Chondrocyte (in vitro differentiated cells): ENCODE measurements at regions not wholly inside any gene's neighbourhood (a gene's known extent, or its start where the extent isn't known, plus 50 kb on each side); places are given as distances from the start of the nearest gene placed in this dataset.
"Not testable (repeated sequence)": the region's sequence is repeated elsewhere in the genome, so short reads cannot be mapped to it uniquely, and the experiment has no call there.

ENCODE experiments used
- DNase-seq: peaks from one replicate; pipeline ENCODE4 v3.0.0; 2021; ENCODE audit warnings: mixed read lengths, low spot score
- H3K27ac Mint-ChIP-seq: one replicate; pipeline ENCODE4 v1.8.0; 2021; ENCODE audit warnings: mild to moderate bottlenecking, moderate library complexity, mixed read lengths; ENCODE audit not compliant: unreplicated experiment
- H3K27me3 Mint-ChIP-seq: 2 replicates; pipeline ENCODE4 v1.8.0; 2021; ENCODE audit warnings: low read depth, mixed read lengths
- H3K36me3 Mint-ChIP-seq: 2 replicates; pipeline ENCODE4 v1.8.0; 2021; ENCODE audit warnings: low read depth, mixed read lengths
- H3K4me1 Mint-ChIP-seq: 2 replicates; pipeline ENCODE4 v1.8.0; 2021; ENCODE audit warnings: low read depth, mild to moderate bottlenecking, mixed read lengths
- H3K4me3 Mint-ChIP-seq: one replicate; pipeline ENCODE4 v1.8.0; 2021; ENCODE audit warnings: mild to moderate bottlenecking, moderate library complexity, mixed read lengths; ENCODE audit not compliant: unreplicated experiment
- H3K9me3 Mint-ChIP-seq: 2 replicates; pipeline ENCODE4 v1.8.0; 2021; ENCODE audit warnings: low read depth, mixed read lengths
- TF ChIP-seq, protein P1 (sequence below): fragments of 200-600 bp; sonication (generic); IDR thresholded peaks from 2 replicates; pipeline ENCODE4 v1.5.0; 2021; ENCODE audit warnings: antibody characterized with exemption, mild to moderate bottlenecking, moderate library complexity

DNA sequence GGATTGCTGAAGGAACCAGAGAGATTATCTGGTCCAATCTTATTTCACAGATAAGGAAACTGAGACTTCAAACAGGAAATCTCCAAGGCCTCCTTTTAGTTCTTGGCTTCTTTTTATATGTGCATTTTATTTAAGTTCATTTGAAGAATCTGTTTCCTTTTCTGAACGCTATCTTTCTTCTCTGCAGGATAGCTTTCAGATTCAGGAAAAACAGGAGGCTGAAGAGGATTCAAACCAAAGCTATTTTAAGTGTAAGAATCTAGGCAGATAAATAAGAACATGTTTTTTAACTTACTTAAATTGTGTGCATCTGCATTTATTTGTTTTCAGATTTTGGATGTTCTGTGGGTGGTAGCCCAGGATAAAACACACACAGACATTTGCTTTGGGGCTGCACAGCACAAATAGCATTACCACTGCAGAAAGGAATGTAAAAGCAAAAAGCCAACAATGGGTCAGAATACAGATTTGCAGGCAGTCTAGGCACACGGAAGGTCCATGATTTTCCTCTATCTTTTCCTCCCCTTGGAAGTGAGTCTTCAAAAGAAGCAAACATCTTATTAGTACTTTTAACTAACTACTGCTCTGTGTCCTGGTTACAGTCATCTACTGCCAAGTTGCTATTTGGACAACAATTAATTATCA lies 188.8 kb upstream of the TBX18 start:
- no peak for DNase-seq
- TF ChIP-seq, protein P1, sequence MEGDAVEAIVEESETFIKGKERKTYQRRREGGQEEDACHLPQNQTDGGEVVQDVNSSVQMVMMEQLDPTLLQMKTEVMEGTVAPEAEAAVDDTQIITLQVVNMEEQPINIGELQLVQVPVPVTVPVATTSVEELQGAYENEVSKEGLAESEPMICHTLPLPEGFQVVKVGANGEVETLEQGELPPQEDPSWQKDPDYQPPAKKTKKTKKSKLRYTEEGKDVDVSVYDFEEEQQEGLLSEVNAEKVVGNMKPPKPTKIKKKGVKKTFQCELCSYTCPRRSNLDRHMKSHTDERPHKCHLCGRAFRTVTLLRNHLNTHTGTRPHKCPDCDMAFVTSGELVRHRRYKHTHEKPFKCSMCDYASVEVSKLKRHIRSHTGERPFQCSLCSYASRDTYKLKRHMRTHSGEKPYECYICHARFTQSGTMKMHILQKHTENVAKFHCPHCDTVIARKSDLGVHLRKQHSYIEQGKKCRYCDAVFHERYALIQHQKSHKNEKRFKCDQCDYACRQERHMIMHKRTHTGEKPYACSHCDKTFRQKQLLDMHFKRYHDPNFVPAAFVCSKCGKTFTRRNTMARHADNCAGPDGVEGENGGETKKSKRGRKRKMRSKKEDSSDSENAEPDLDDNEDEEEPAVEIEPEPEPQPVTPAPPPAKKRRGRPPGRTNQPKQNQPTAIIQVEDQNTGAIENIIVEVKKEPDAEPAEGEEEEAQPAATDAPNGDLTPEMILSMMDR, result no peak

DNA sequence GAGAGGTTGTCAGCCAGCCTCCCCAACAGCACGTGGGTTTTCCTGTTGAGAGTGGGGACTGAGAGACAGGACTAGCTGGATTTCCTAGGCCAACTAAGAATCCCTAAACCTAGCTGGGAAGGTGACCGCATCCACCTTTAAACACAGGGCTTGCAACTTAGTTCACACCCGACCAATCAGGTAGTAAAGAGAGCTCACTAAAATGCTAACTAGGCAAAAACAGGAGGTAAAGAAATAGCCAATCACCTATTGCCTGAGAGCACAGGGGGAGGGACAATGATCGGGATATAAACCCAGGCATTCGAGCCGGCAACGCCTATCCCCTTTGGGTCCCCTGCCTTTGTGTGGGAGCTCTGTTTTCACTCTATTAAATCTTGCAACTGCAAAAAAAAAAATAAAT lies 180.5 kb upstream of the TBX18 start:
- H3K27ac Mint-ChIP-seq, H3K36me3 Mint-ChIP-seq, H3K27me3 Mint-ChIP-seq: not testable (repeated sequence)

More for the DNA sequence above, 188.8 kb upstream of the TBX18 start:
- no peaks in the 10 kb centered on the region for H3K36me3 Mint-ChIP-seq
- no peaks in the 10 kb centered on the region for H3K4me1 Mint-ChIP-seq
- no peak overlapping the region for H3K27ac Mint-ChIP-seq
- no peak overlapping the region for H3K4me3 Mint-ChIP-seq
- H3K27me3 Mint-ChIP-seq, result no peaks in the 10 kb centered on the region
- peaks cover 14% of the 10 kb centered on the region for H3K9me3 Mint-ChIP-seq

DNA sequence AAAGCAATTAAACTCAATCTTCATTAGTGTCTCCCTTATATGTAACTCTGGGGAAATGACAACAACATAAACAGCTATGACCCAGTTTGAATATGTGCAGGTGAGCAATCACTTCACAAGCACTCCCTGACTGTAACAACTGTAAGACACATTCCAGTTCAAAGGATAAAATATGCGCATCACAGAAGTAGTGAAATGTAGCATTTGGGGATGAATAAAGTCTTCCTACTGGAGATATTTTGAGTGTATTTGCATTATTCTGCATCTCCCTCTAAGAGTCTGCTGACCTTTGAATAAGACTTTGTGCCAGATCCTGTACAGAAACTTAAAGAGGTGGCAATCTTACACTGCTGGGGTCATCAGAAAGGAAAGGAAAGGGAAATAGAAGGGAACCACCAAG lies 179.5 kb upstream of the TBX18 start:
- TF ChIP-seq, protein P1, result no peak
- Mint-ChIP-seq H3K4me1 (no peaks in the 10 kb centered on the region), H3K36me3 (no peaks in the 10 kb centered on the region), H3K27me3 (no peaks in the 10 kb centered on the region), H3K9me3 (peaks cover 33% of the 10 kb centered on the region), H3K4me3 (no peak overlapping the region), H3K27ac (no peak overlapping the region)
- DNase-seq, result no peak

More for the DNA sequence above, 180.5 kb upstream of the TBX18 start:
- DNase-seq, H3K4me3 Mint-ChIP-seq, H3K4me1 Mint-ChIP-seq: not testable (repeated sequence)
- peaks cover 41% of the 10 kb centered on the region for H3K9me3 Mint-ChIP-seq

DNA sequence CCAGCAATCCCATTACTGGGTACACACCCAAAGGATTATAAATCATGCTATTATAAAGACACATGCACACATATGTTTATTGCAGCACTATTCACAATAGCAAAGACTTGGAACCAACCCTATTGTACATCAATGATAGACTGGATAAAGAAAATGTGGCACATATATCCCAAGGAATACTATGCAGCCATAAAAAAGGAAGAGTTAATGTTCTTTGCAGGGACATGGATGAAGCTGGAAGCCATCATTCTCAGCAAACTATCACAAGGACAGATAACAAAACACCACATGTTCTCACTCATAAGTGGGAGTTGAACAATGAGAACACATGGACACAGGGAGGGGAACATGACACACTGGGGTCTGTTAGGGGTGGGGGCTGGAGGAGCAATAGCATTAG lies 177.2 kb upstream of the TBX18 start:
- H3K4me3 Mint-ChIP-seq, DNase-seq, H3K36me3 Mint-ChIP-seq, H3K27me3 Mint-ChIP-seq, H3K4me1 Mint-ChIP-seq, H3K27ac Mint-ChIP-seq: not testable (repeated sequence)
- peaks cover 18% of the 10 kb centered on the region for H3K9me3 Mint-ChIP-seq

DNA sequence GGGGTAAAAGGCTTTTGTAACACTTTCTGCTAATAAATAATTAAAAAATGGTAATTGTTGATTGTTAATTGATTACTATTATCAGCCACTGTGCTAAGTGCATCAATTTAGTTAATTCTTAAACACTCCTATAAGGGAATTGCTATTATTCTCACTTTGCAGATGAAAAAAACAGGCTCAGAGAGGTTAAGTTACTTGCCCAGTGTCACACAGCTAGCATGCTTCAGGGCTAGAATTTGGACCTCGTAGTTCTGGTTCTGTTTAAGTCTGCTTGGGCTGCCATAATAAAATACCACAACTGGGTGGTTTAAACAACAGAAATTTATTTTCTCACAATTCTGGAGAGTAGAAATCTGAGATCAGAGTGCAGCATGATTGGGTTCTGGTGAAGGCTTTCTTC lies 164.8 kb upstream of the TBX18 start:
- no peak for DNase-seq
- no peak overlapping the region for H3K27ac Mint-ChIP-seq
- H3K9me3 Mint-ChIP-seq, result no peaks in the 10 kb centered on the region
- TF ChIP-seq, protein P1, result no peak
- no peaks in the 10 kb centered on the region for H3K4me1 Mint-ChIP-seq
- H3K27me3 Mint-ChIP-seq, result peaks cover 36% of the 10 kb centered on the region
- H3K4me3 Mint-ChIP-seq, result no peak overlapping the region
- no peaks in the 10 kb centered on the region for H3K36me3 Mint-ChIP-seq

DNA sequence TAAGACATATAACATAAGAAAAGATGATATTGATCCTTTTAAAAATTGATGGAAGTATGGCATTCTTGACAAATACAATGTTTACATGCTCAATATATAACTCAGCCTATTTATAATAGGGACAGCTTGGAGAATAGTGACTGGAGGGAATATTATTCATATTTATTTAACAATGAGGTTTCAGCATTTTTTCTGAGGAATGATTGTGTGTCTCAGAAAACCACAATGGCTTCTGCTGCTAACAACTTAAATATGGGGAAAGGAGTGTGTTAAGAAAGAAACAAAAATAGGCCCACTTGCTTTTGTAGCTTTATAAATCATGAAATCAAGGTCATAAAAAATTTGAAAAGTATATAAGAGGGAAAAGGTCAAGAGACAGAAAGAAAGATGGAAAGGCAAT lies 163.2 kb upstream of the TBX18 start:
- DNase-seq, result no peak
- Mint-ChIP-seq H3K9me3 (no peaks in the 10 kb centered on the region), H3K4me3 (no peak overlapping the region), H3K27me3 (peaks cover 38% of the 10 kb centered on the region), H3K36me3 (no peaks in the 10 kb centered on the region), H3K4me1 (no peaks in the 10 kb centered on the region), H3K27ac (no peak overlapping the region)
- TF ChIP-seq, protein P1, result no peak
